Prostate gland (tissue), 2 donors: ENCODE measurements at regions not wholly inside any gene's neighbourhood (a gene's known extent, or its start where the extent isn't known, plus 50 kb on each side); places are given as distances from the start of the nearest gene placed in this dataset.

Experiments used
- CTCF ChIP-seq, 4 experiments: fragments of 200-600 bp in 2 of 4; fragments of 450-650 bp in 2 of 4; sonication (generic) in 2 of 4; IDR thresholded peaks; 1 replicate in 3 of 4; 2 replicates in 1 of 4; pipeline ENCODE4 v1.5.1; 2016 to 2019; ENCODE audit warnings: antibody characterized with exemption in 4 of 4, mild to moderate bottlenecking in 2 of 4, moderate library complexity in 2 of 4
- POLR2AphosphoS5 ChIP-seq: sonication (generic); formaldehyde crosslinking; IDR thresholded peaks from one replicate; pipeline ENCODE4 v1.6.1; 2017; ENCODE audit warnings: antibody characterized with exemption

GRCh38 chr4:57501720-57502119 is 391.5 kb upstream of the IGFBP7 start:
- TF ChIP-seq CTCF (IDR thresholded peaks at IDR 0.05) (no peak), POLR2AphosphoS5 (no peak)
